KMS-11 (cell line): ENCODE measurements at regions not wholly inside any gene's neighbourhood (a gene's known extent, or its start where the extent isn't known, plus 50 kb on each side); places are given as distances from the start of the nearest gene placed in this dataset.

ENCODE experiments used
- H2AFZ ChIP-seq: fragments of 200-600 bp; sonication (generic); 2 replicates; pipeline ENCODE4 v1.6.1; 2016; ENCODE audit warnings: antibody characterized with exemption, mixed run types, low read depth
- H3K27ac ChIP-seq: fragments of 200-600 bp; sonication (generic); 2 replicates; pipeline ENCODE4 v1.6.1; 2016; ENCODE audit warnings: mild to moderate bottlenecking, mixed run types
- H3K27me3 ChIP-seq: fragments of 200-600 bp; sonication (generic); 2 replicates; pipeline ENCODE4 v1.6.1; 2017; ENCODE audit warnings: mild to moderate bottlenecking, low read depth, mixed run types, moderate library complexity; ENCODE audit not compliant: insufficient read depth
- H3K36me3 ChIP-seq: fragments of 200-600 bp; sonication (generic); 2 replicates; pipeline ENCODE4 v1.6.1; 2017; ENCODE audit warnings: mild to moderate bottlenecking, mixed run types; ENCODE audit not compliant: insufficient read depth
- H3K4me1 ChIP-seq: fragments of 200-600 bp; sonication (generic); 2 replicates; pipeline ENCODE4 v1.6.1; 2016; ENCODE audit warnings: mild to moderate bottlenecking, low read depth, mixed run types; ENCODE audit not compliant: poor library complexity, severe bottlenecking
- H3K4me2 ChIP-seq: fragments of 200-600 bp; sonication (generic); 2 replicates; pipeline ENCODE4 v1.7.0; 2016; ENCODE audit warnings: mild to moderate bottlenecking, mixed run types
- H3K4me3 ChIP-seq: fragments of 200-600 bp; sonication (generic); IDR thresholded peaks from 2 replicates; pipeline ENCODE4 v1.6.1; 2017; ENCODE audit warnings: low read depth, low read length, mixed read lengths; ENCODE audit not compliant: insufficient read depth
- H3K79me2 ChIP-seq: fragments of 200-600 bp; sonication (generic); 2 replicates; pipeline ENCODE4 v1.6.1; 2016; ENCODE audit warnings: low read depth, mixed run types; ENCODE audit not compliant: insufficient read depth
- H3K9ac ChIP-seq: fragments of 200-600 bp; sonication (generic); 2 replicates; pipeline ENCODE4 v1.6.1; 2016; ENCODE audit warnings: mild to moderate bottlenecking, mixed run types
- H4K20me1 ChIP-seq: fragments of 200-600 bp; sonication (generic); 2 replicates; pipeline ENCODE4 v1.6.1; 2016; ENCODE audit warnings: mild to moderate bottlenecking, mixed run types; ENCODE audit not compliant: insufficient read depth
- CTCF ChIP-seq: fragments of 200-600 bp; sonication (generic); conservative IDR thresholded peaks from 2 replicates; pipeline ENCODE4 v1.6.1; 2017; ENCODE audit warnings: low read depth, mild to moderate bottlenecking, antibody characterized with exemption, low read length, moderate library complexity, mixed read lengths

- no peak overlapping the region for H3K4me2 ChIP-seq
Observed at GRCh38 chr1:208357644-208358507, 113.7 kb upstream of the PLXNA2 start.

DNA sequence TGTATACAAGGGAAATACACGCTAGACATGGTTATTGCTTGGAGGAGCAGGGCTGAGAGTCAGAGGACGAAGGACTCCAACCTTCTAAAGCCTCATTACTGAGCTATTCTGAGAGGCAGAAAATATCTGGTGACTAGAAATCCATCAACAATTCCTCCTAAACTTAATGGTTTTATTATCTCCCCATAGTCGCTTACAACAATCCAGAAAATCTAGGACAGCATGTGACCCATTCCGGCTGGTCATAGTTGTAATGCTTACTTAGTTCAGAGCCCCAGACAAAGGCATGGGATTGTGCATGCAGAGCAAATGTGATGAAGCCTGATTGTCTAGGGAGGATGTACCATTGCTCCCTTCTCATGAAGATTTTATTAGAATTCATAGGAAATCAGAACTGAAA, 114.5 kb upstream of the PLXNA2 start:
- Histone ChIP-seq H3K4me2 (no peak overlapping the region), H3K4me3 (no peak overlapping the region), H3K27ac (no peak overlapping the region), H3K27me3 (no peaks in the 10 kb centered on the region), H4K20me1 (no peaks in the 10 kb centered on the region), H3K36me3 (no peaks in the 10 kb centered on the region), H3K9ac (no peak overlapping the region), H3K4me1 (no peaks in the 10 kb centered on the region), H2AFZ (no peak overlapping the region), H3K79me2 (no peaks in the 10 kb centered on the region)
- TF ChIP-seq CTCF: no peak

More at GRCh38 chr1:208357644-208358507, 113.7 kb upstream of the PLXNA2 start:
- no peaks in the 10 kb centered on the region for H3K79me2 ChIP-seq
- H3K9ac ChIP-seq: no peak overlapping the region
- no peak overlapping the region for H3K27ac ChIP-seq
- H3K4me1 ChIP-seq: no peaks in the 10 kb centered on the region
- no peak overlapping the region for H2AFZ ChIP-seq
- H4K20me1 ChIP-seq: no peaks in the 10 kb centered on the region
- H3K4me3 ChIP-seq: no peak overlapping the region
- no peaks in the 10 kb centered on the region for H3K27me3 ChIP-seq
- TF ChIP-seq CTCF: no peak
- no peaks in the 10 kb centered on the region for H3K36me3 ChIP-seq

DNA sequence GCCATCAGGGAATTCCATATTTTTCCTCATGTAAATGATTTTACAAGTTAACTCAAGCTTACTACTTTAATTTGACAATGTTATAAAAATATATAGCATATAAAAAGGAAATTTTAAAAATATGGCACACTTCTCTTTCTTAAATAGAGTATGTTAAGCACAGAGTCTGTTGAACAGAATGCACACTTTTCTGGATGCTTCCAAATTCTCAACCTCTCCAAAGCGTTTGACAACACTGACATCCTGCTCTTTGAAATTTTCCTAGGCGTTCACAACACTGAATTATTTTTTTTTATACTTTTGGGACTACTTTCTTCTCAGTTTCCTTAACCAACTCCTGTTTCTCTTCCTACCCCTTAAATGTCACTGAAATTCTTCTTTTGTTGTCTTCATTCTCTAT, 117.8 kb upstream of the PLXNA2 start:
- no peak overlapping the region for H3K4me3 ChIP-seq
- no peak overlapping the region for H3K9ac ChIP-seq
- no peaks in the 10 kb centered on the region for H3K79me2 ChIP-seq
- no peak overlapping the region for H3K27ac ChIP-seq
- H3K4me1 ChIP-seq: no peaks in the 10 kb centered on the region
- H3K36me3 ChIP-seq: no peaks in the 10 kb centered on the region
- H3K4me2 ChIP-seq: no peak overlapping the region
- H3K27me3 ChIP-seq: no peaks in the 10 kb centered on the region
- H2AFZ ChIP-seq: no peak overlapping the region
- TF ChIP-seq CTCF: no peak
- no peaks in the 10 kb centered on the region for H4K20me1 ChIP-seq

DNA sequence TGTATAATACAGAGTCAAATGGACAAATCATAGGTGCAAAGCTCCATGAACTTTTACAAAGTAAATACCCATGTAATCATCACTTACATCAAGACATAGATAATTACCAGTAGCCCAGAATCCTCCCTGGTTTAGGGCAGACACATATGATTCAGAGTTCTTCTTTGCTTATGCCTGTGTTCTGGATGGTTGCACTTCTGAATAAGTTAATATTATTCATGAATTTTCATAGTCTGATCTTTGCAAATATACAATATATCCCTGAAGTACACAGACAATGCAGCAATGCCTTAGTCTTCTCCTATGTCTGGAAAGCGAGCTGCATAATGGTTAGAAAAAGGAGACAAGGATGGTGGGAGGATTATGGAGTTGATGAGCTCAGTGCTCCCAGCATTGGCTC, 122.4 kb upstream of the PLXNA2 start:
- no peaks in the 10 kb centered on the region for H4K20me1 ChIP-seq
- H3K4me2 ChIP-seq: no peak overlapping the region
- no peak overlapping the region for H2AFZ ChIP-seq
- H3K27ac ChIP-seq: no peak overlapping the region
- TF ChIP-seq CTCF: no peak
- H3K4me1 ChIP-seq: no peaks in the 10 kb centered on the region
- H3K4me3 ChIP-seq: no peak overlapping the region
- no peaks in the 10 kb centered on the region for H3K27me3 ChIP-seq
- H3K9ac ChIP-seq: no peak overlapping the region
- no peaks in the 10 kb centered on the region for H3K79me2 ChIP-seq
- H3K36me3 ChIP-seq: no peaks in the 10 kb centered on the region
